Prostate gland (tissue), 2 donors: ENCODE measurements at regions not wholly inside any gene's neighbourhood (a gene's known extent, or its start where the extent isn't known, plus 50 kb on each side); places are given as distances from the start of the nearest gene placed in this dataset.

Source experiments
- CTCF ChIP-seq, 4 experiments: fragments of 200-600 bp in 2 of 4; fragments of 450-650 bp in 2 of 4; sonication (generic) in 2 of 4; IDR thresholded peaks; 1 replicate in 3 of 4; 2 replicates in 1 of 4; pipeline ENCODE4 v1.5.1; 2016 to 2019; ENCODE audit warnings: antibody characterized with exemption in 4 of 4, mild to moderate bottlenecking in 2 of 4, moderate library complexity in 2 of 4
- POLR2A ChIP-seq: fragments of 450-650 bp; IDR thresholded peaks from one replicate; pipeline ENCODE4 v1.6.1; 2016; ENCODE audit warnings: antibody characterized with exemption, mild to moderate bottlenecking

DNA sequence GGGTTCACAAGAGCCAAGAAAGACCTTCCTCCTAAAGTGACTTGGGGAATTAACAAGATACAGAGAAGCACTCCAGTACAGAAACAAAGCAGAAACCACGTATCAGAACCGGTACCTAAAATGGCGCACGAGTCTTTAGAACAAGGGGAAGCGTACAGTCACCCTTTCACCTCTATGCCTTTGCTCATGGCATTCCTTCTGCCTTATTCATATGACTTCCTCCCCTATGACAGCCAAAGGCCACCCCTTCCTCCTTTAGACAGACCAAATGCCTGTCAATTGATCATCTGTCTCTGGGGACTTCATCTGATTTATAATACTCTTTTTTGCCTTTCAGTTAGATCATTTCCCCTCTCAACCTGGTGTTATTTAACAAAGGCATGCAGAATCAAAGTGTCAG lies 89.5 kb upstream of the OSBPL8 start:
- TF ChIP-seq CTCF (IDR thresholded peaks at IDR 0.05) (no peak), POLR2A (no peak)
